GM23338 (cell line): ENCODE measurements at regions not wholly inside any gene's neighbourhood (a gene's known extent, or its start where the extent isn't known, plus 50 kb on each side); places are given as distances from the start of the nearest gene placed in this dataset.
A peak's percentile ranks its signal among the peaks of the same experiment; 100 is the strongest.

Source experiments
- CREB1 ChIP-seq: fragments of 250-450 bp; sonication (Bioruptor Pico); IDR thresholded peaks from 2 replicates; pipeline ENCODE4 v1.5.0; 2020; ENCODE audit warnings: low read depth, mild to moderate bottlenecking, moderate library complexity
- CTCF ChIP-seq, 2 experiments: fragments of 200-600 bp in 1 of 2; sonication (generic) in 1 of 2; conservative IDR thresholded peaks; 2 replicates each; pipeline versions ENCODE4 v1.5.1 to v1.6.1; 2016 to 2017; ENCODE audit warnings: antibody characterized with exemption in 2 of 2, low read depth in 2 of 2, mild to moderate bottlenecking in 2 of 2, moderate library complexity in 1 of 2
- EZH2 ChIP-seq: fragments of 200-600 bp; sonication (generic); IDR thresholded peaks from one replicate; pipeline ENCODE4 v1.8.0; 2017; ENCODE audit warnings: antibody characterized with exemption, mild to moderate bottlenecking, low read depth; ENCODE audit not compliant: unreplicated experiment
- EZH2phosphoT487 ChIP-seq: fragments of 200-600 bp; sonication (generic); IDR thresholded peaks from one replicate; pipeline ENCODE4 v1.8.1; 2018; ENCODE audit warnings: antibody characterized with exemption; ENCODE audit not compliant: unreplicated experiment
- NANOG ChIP-seq: IDR thresholded peaks from 2 replicates; pipeline ENCODE4 v1.6.1; 2016; ENCODE audit warnings: antibody characterized with exemption, borderline replicate concordance
- POLR2AphosphoS5 ChIP-seq: IDR thresholded peaks from 2 replicates; pipeline ENCODE4 v1.6.1; 2016; ENCODE audit warnings: antibody characterized with exemption, low read depth
- REST ChIP-seq: IDR thresholded peaks from one replicate; pipeline ENCODE4 v1.6.1; 2018; ENCODE audit warnings: antibody characterized with exemption; ENCODE audit not compliant: unreplicated experiment
- STAT1 ChIP-seq: IDR thresholded peaks from one replicate; pipeline ENCODE4 v1.6.1; 2016; ENCODE audit warnings: antibody characterized with exemption; ENCODE audit not compliant: unreplicated experiment
- ZNF462 ChIP-seq: fragments of 250-450 bp; sonication (Bioruptor Pico); IDR thresholded peaks from 2 replicates; pipeline ENCODE4 v1.5.0; 2020; ENCODE audit warnings: mild to moderate bottlenecking, moderate library complexity

- TF ChIP-seq POLR2AphosphoS5: no peak
- no peak for TF ChIP-seq EZH2phosphoT487
- TF ChIP-seq EZH2: no peak
- TF ChIP-seq CTCF (conservative IDR thresholded peaks at IDR 0.05; ENCODE audit: low read depth in 2 of 2): peak; percentile 38 to 62; a peak in 3 of 4 replicates
- TF ChIP-seq NANOG: no peak
- no peak for TF ChIP-seq ZNF462 (CRISPR knock-in tag)
- no peak for TF ChIP-seq REST
- TF ChIP-seq STAT1: no peak
- TF ChIP-seq CREB1 (CRISPR knock-in tag): no peak
These were observed 517.9 kb upstream of the SPHKAP start for GRCh38 chr2:228699400-228699799.
